ENCODE measurements at regions not wholly inside any gene's neighbourhood (a gene's known extent, or its start where the extent isn't known, plus 50 kb on each side); places are given as distances from the start of the nearest gene placed in this dataset.

- DNase-seq, result no peak
- Histone ChIP-seq H3K27ac (ENCODE audit: low read depth, low read length) (no peak overlapping the region), H3K9me3 (ENCODE audit: control insufficient read depth, low read length) (no peaks in the 10 kb centered on the region), H3K27me3 (ENCODE audit: control insufficient read depth, insufficient read depth, low read length, poor library complexity, severe bottlenecking) (no peaks in the 10 kb centered on the region), H3K4me3 (ENCODE audit: low read length) (no peak overlapping the region), H3K9ac (ENCODE audit: extremely low read depth, low read length, poor library complexity, severe bottlenecking) (no peak overlapping the region), H3K36me3 (ENCODE audit: control insufficient read depth, insufficient read depth, low read length) (no peaks in the 10 kb centered on the region), H3K4me1 (ENCODE audit: control insufficient read depth, insufficient read depth, low read length) (no peaks in the 10 kb centered on the region)
- H3K4me1 Mint-ChIP-seq, result no peaks in the 10 kb centered on the region
- no peak for TF ChIP-seq CTCF (conservative IDR thresholded peaks at IDR 0.05)
- H3K36me3 Mint-ChIP-seq (ENCODE audit: low read depth), result no peaks in the 10 kb centered on the region
- no peak overlapping the region for H3K27ac Mint-ChIP-seq
- 89 to 96% methylated on average over 3 to 5 of the region's 5 CpGs for WGBS, 2 experiments (ENCODE audit: insufficient coverage in 1 of 2, insufficient read length in 1 of 2)
- peaks cover 3% of the 10 kb centered on the region for H3K9me3 Mint-ChIP-seq
- no peak overlapping the region for H3K4me3 Mint-ChIP-seq
- H3K27me3 Mint-ChIP-seq (ENCODE audit: insufficient read depth), result peaks cover 1% of the 10 kb centered on the region
These were observed 146.9 kb downstream of the C16orf95 start for GRCh38 chr16:87170310-87170709.

DNA sequence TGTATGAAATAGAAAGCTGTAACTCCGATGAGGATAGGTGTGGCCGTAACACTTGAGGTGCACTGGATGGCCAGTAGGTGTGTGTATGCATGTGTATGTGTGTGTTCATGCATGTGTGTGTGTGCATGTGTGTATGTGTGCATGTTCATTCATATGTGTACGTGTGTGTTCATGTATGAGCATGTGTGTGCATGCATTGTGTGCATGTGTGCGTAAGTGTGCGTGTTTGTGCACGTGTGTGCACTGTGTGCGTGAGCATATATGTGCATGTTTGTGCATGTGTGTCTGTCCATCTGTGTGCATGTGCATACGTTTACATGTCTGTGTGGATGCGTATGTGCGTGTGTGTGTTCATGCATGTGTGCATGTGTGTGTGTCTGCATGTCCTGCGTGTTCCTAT, 145.5 kb downstream of the C16orf95 start:
- Mint-ChIP-seq H3K4me3 (no peak overlapping the region), H3K36me3 (ENCODE audit: low read depth) (no peaks in the 10 kb centered on the region), H3K27me3 (ENCODE audit: insufficient read depth) (peaks cover 5% of the 10 kb centered on the region), H3K27ac (no peak overlapping the region), H3K9me3 (peaks cover 3% of the 10 kb centered on the region), H3K4me1 (no peaks in the 10 kb centered on the region)
- Histone ChIP-seq H3K9ac (ENCODE audit: extremely low read depth, low read length, poor library complexity, severe bottlenecking) (no peak overlapping the region), H3K27me3 (ENCODE audit: control insufficient read depth, insufficient read depth, low read length, poor library complexity, severe bottlenecking) (no peaks in the 10 kb centered on the region), H3K4me1 (ENCODE audit: control insufficient read depth, insufficient read depth, low read length) (no peaks in the 10 kb centered on the region), H3K27ac (ENCODE audit: low read depth, low read length) (no peak overlapping the region), H3K36me3 (ENCODE audit: control insufficient read depth, insufficient read depth, low read length) (no peaks in the 10 kb centered on the region), H3K4me3 (ENCODE audit: low read length) (no peak overlapping the region), H3K9me3 (ENCODE audit: control insufficient read depth, low read length) (no peaks in the 10 kb centered on the region)
- DNase-seq, result no peak
- TF ChIP-seq CTCF (conservative IDR thresholded peaks at IDR 0.05), result no peak
- WGBS, 2 experiments (ENCODE audit: insufficient coverage in 1 of 2, insufficient read length in 1 of 2), result 93 to 96% methylated on average over 9 to 11 of the region's 11 CpGs

GRCh38 chr16:87172632-87173031, 144.6 kb downstream of the C16orf95 start:
- Mint-ChIP-seq H3K36me3 (ENCODE audit: low read depth) (no peaks in the 10 kb centered on the region), H3K27ac (no peak overlapping the region), H3K27me3 (ENCODE audit: insufficient read depth) (peaks cover 6% of the 10 kb centered on the region), H3K9me3 (peaks cover 3% of the 10 kb centered on the region), H3K4me3 (no peak overlapping the region), H3K4me1 (no peaks in the 10 kb centered on the region)
- 84 to 90% methylated on average over 4 to 6 of the region's 6 CpGs for WGBS, 2 experiments (ENCODE audit: insufficient coverage in 1 of 2, insufficient read length in 1 of 2)
- H3K27me3 ChIP-seq (ENCODE audit: control insufficient read depth, insufficient read depth, low read length, poor library complexity, severe bottlenecking), result no peaks in the 10 kb centered on the region
- DNase-seq, result peak; percentile 78
- no peak overlapping the region for H3K9ac ChIP-seq (ENCODE audit: extremely low read depth, low read length, poor library complexity, severe bottlenecking)
- TF ChIP-seq CTCF (conservative IDR thresholded peaks at IDR 0.05), result peak; percentile 76
- no peak overlapping the region for H3K4me3 ChIP-seq (ENCODE audit: low read length)
- H3K27ac ChIP-seq (ENCODE audit: low read depth, low read length), result no peak overlapping the region
- H3K9me3 ChIP-seq (ENCODE audit: control insufficient read depth, low read length), result no peaks in the 10 kb centered on the region
- no peaks in the 10 kb centered on the region for H3K4me1 ChIP-seq (ENCODE audit: control insufficient read depth, insufficient read depth, low read length)
- H3K36me3 ChIP-seq (ENCODE audit: control insufficient read depth, insufficient read depth, low read length), result no peaks in the 10 kb centered on the region

All from endodermal cell (in vitro differentiated cells).